B cell (primary cell): ENCODE measurements at regions not wholly inside any gene's neighbourhood (a gene's known extent, or its start where the extent isn't known, plus 50 kb on each side); places are given as distances from the start of the nearest gene placed in this dataset.

Source experiments
- ATAC-seq: fragments of 200-7000 bp; cut with Tn5 transposase; one replicate; pipeline ENCODE4 v1.10.0; 2021; ENCODE audit warnings: low read depth, mild to moderate bottlenecking, moderate number of reproducible peaks, moderate library complexity
- CTCF ChIA-PET: fragments of 350-600 bp; sonication (Branson Sonifier 250); formaldehyde crosslinking; loops from one replicate; lab custom pipeline; 2021; ENCODE audit warnings: antibody characterized with exemption, inconsistent platforms; lab: Charles Lee
- POLR2A ChIA-PET: fragments of 350-600 bp; sonication (Branson Sonifier 250); formaldehyde crosslinking; loops from one replicate; lab custom pipeline; 2021; ENCODE audit warnings: antibody characterized with exemption; lab: Charles Lee
- DNase-seq: peaks from one replicate; pipeline ENCODE4 v3.0.0; 2013
- H2AFZ ChIP-seq: 2 replicates; pipeline ENCODE4 v1.6.1; 2012; ENCODE audit warnings: mild to moderate bottlenecking, low read depth, low read length; ENCODE audit not compliant: insufficient read depth, poor library complexity, severe bottlenecking
- H3K27ac ChIP-seq, 2 donors: 1 replicate in 1 of 2; 2 replicates in 1 of 2; pipeline ENCODE4 v1.5.1; 2012 to 2013; ENCODE audit warnings: low read length in 2 of 2, mild to moderate bottlenecking in 2 of 2, moderate library complexity in 1 of 2
- H3K27me3 ChIP-seq, 4 experiments: fragments of 200-600 bp in 1 of 4; sonication (generic) in 1 of 4; replicated peaks in 1 of 4; 1 replicate in 2 of 4; 2 replicates in 2 of 4; pipeline versions ENCODE4 v1.6.1 to v1.7.0; 2013 to 2016; ENCODE audit warnings: low read length in 3 of 4, mild to moderate bottlenecking in 2 of 4, mixed read lengths in 1 of 4, moderate library complexity in 1 of 4; ENCODE audit not compliant: insufficient read depth in 4 of 4, control insufficient read depth in 3 of 4; ENCODE audit errors: control extremely low read depth in 1 of 4
- H3K36me3 ChIP-seq, 2 experiments: replicated peaks in 1 of 2; 1 replicate in 1 of 2; 2 replicates in 1 of 2; pipeline versions ENCODE4 v1.6.1 to v1.7.1; 2013; ENCODE audit warnings: low read length in 1 of 2; ENCODE audit not compliant: insufficient read depth in 2 of 2, control insufficient read depth in 1 of 2; ENCODE audit errors: control extremely low read depth in 1 of 2, extremely low read depth in 1 of 2
- H3K4me1 ChIP-seq, 2 donors: fragments of 200-600 bp in 1 of 2; sonication (generic) in 1 of 2; 1 replicate in 1 of 2; 2 replicates in 1 of 2; pipeline versions ENCODE4 v1.5.1 to v1.6.1; 2013 to 2017; ENCODE audit warnings: low read length in 2 of 2; ENCODE audit not compliant: control insufficient read depth in 2 of 2, insufficient read depth in 2 of 2
- H3K4me2 ChIP-seq: replicated peaks from 2 replicates; pipeline ENCODE3; 2012; ENCODE audit warnings: mild to moderate bottlenecking, low read depth, low read length; ENCODE audit not compliant: poor library complexity, severe bottlenecking
- H3K4me3 ChIP-seq, 5 experiments: fragments of 200-600 bp in 1 of 5; sonication (generic) in 1 of 5; 1 replicate in 3 of 5; 2 replicates in 2 of 5; pipeline versions ENCODE4 v1.5.1 to v1.7.0; 2011 to 2016; ENCODE audit warnings: low read length in 4 of 5, mild to moderate bottlenecking in 4 of 5, low read depth in 2 of 5, control low read depth in 1 of 5, moderate library complexity in 1 of 5; ENCODE audit not compliant: insufficient read depth in 1 of 5; ENCODE audit errors: control extremely low read depth in 1 of 5, extremely low read depth in 1 of 5
- H3K79me2 ChIP-seq: fragments of 200-600 bp; sonication (generic); one replicate; pipeline ENCODE4 v1.6.0; 2016; ENCODE audit warnings: low read length; ENCODE audit not compliant: control insufficient read depth, insufficient read depth
- H3K9ac ChIP-seq: fragments of 200-600 bp; sonication (generic); 2 replicates; pipeline ENCODE4 v1.6.1; 2017; ENCODE audit warnings: mild to moderate bottlenecking, low read length, moderate library complexity
- H3K9me3 ChIP-seq, 3 donors: one replicate each; pipeline versions ENCODE4 v1.6.1 to v1.7.1; 2013; ENCODE audit warnings: low read length in 2 of 3; ENCODE audit not compliant: control insufficient read depth in 2 of 3, insufficient read depth in 1 of 3; ENCODE audit errors: control extremely low read depth in 1 of 3
- H4K20me1 ChIP-seq: 2 replicates; pipeline ENCODE4 v1.6.0; 2012; ENCODE audit warnings: mild to moderate bottlenecking, low read length; ENCODE audit not compliant: insufficient read depth, control insufficient read depth, poor library complexity, severe bottlenecking
- H3K27ac Mint-ChIP-seq: one replicate; pipeline ENCODE4 v1.8.0; 2021; ENCODE audit warnings: mixed read lengths
- H3K27me3 Mint-ChIP-seq: one replicate; pipeline ENCODE4 v1.8.0; 2021; ENCODE audit warnings: mixed read lengths
- H3K4me1 Mint-ChIP-seq: one replicate; pipeline ENCODE4 v1.8.0; 2021; ENCODE audit warnings: mixed read lengths
- H3K4me3 Mint-ChIP-seq: one replicate; pipeline ENCODE4 v1.8.0; 2021; ENCODE audit warnings: mixed read lengths
- H3K9me3 Mint-ChIP-seq: one replicate; pipeline ENCODE4 v1.8.0; 2022; ENCODE audit warnings: mixed read lengths; ENCODE audit not compliant: insufficient read depth
- CTCF ChIP-seq: fragments of 200-600 bp; IDR thresholded peaks from one replicate; pipeline ENCODE4 v1.8.0; 2022; ENCODE audit warnings: antibody characterized with exemption, mild to moderate bottlenecking
- EZH2 ChIP-seq: IDR thresholded peaks from 2 replicates; pipeline ENCODE4 v1.6.1; 2012; ENCODE audit warnings: borderline replicate concordance, low read depth, mild to moderate bottlenecking, moderate library complexity, low read length; ENCODE audit not compliant: insufficient read depth, poor library complexity, severe bottlenecking
- WGBS: methylation state at CpG from one replicate; pipeline ENCODE4 v1.1.5; 2013; ENCODE audit warnings: missing lambda C conversion rate; ENCODE audit not compliant: insufficient coverage; 5-methylcytosine and 5-hydroxymethylcytosine counted together
- intact Hi-C: fragments of 100-400 bp; cut with micrococcal nuclease; formaldehyde crosslinking; loops from one replicate; pipeline ENCODE4 v1.10.0; 2022

- DNase-seq (no peak), ATAC-seq (no peak)
- Histone ChIP-seq H3K79me2 (no peaks in the 10 kb centered on the region), H3K4me2 (no peak overlapping the region), H3K4me1 (no peaks in the 10 kb centered on the region), H2AFZ (no peak overlapping the region), H3K9me3 (no peaks in the 10 kb centered on the region), H4K20me1 (no peaks in the 10 kb centered on the region), H3K27ac (no peak overlapping the region), H3K27me3 (no peaks in the 10 kb centered on the region), H3K9ac (no peak overlapping the region), H3K36me3 (no peaks in the 10 kb centered on the region), H3K4me3 (no peak overlapping the region)
- Mint-ChIP-seq H3K9me3 (no peaks in the 10 kb centered on the region), H3K4me1 (no peaks in the 10 kb centered on the region), H3K27ac (no peak overlapping the region), H3K4me3 (no peak overlapping the region), H3K27me3 (peaks cover 3% of the 10 kb centered on the region)
- ChIA-PET POLR2A (interaction anchor here (0.7 kb wide), 1 partner anchor 711 kb away, joined by 4 read pairs; no protein-coding TSS in a partner anchor), CTCF (interaction anchor here (2.1 kb wide), 1 partner anchor 14 kb away, joined by 5 read pairs; no protein-coding TSS in a partner anchor)
- intact Hi-C loops: no loop called here
- TF ChIP-seq CTCF (no peak), EZH2 (no peak)
Measured at GRCh38 chr5:158616707-158617106, 483.0 kb downstream of the EBF1 start.

GRCh38 chr5:158614951-158615350 is 484.8 kb downstream of the EBF1 start:
- H3K79me2 ChIP-seq: no peaks in the 10 kb centered on the region
- no peaks in the 10 kb centered on the region for H3K9me3 Mint-ChIP-seq
- no peak overlapping the region for H3K9ac ChIP-seq
- peaks cover 8% of the 10 kb centered on the region for H3K27me3 Mint-ChIP-seq
- no peaks in the 10 kb centered on the region for H3K9me3 ChIP-seq
- ChIA-PET CTCF (interaction anchor here (2.1 kb wide), 1 partner anchor 12 kb away, joined by 5 read pairs; no protein-coding TSS in a partner anchor), POLR2A (no interaction called here)
- H3K27ac Mint-ChIP-seq: no peak overlapping the region
- no peak overlapping the region for H2AFZ ChIP-seq
- H3K27me3 ChIP-seq: no peaks in the 10 kb centered on the region
- WGBS: no CpG with 5 or more reads among the region's 2 CpGs
- intact Hi-C loops: no loop called here
- no peak overlapping the region for H3K27ac ChIP-seq
- H3K36me3 ChIP-seq: no peaks in the 10 kb centered on the region
- TF ChIP-seq CTCF: no peak
- TF ChIP-seq EZH2: no peak
- DNase-seq: no peak
- H3K4me3 Mint-ChIP-seq: no peak overlapping the region
- peaks cover 1% of the 10 kb centered on the region for H3K4me1 Mint-ChIP-seq
- no peak for ATAC-seq
- H3K4me3 ChIP-seq: no peak overlapping the region
- no peaks in the 10 kb centered on the region for H4K20me1 ChIP-seq
- H3K4me2 ChIP-seq: no peak overlapping the region
- no peaks in the 10 kb centered on the region for H3K4me1 ChIP-seq
